ENCODE measurements at regions not wholly inside any gene's neighbourhood (a gene's known extent, or its start where the extent isn't known, plus 50 kb on each side); places are given as distances from the start of the nearest gene placed in this dataset.

- TF ChIP-seq CTCF (optimal IDR thresholded peaks at IDR 0.05 in 1 of 3, IDR thresholded peaks at IDR 0.05 in 1 of 3, conservative IDR thresholded peaks at IDR 0.05 in 1 of 3; ENCODE audit: extremely low read depth in 1 of 3, insufficient read depth in 2 of 3, low read length in 3 of 3) = no peak
- TF ChIP-seq EZH2 (IDR thresholded peaks at IDR 0.05; ENCODE audit: low read length) = no peak
Measured at GRCh38 chr18:43501099-43501498, 223.8 kb upstream of the SYT4 start.

All from keratinocyte (primary cell).